ENCODE measurements at regions not wholly inside any gene's neighbourhood (a gene's known extent, or its start where the extent isn't known, plus 50 kb on each side); places are given as distances from the start of the nearest gene placed in this dataset.

DNA sequence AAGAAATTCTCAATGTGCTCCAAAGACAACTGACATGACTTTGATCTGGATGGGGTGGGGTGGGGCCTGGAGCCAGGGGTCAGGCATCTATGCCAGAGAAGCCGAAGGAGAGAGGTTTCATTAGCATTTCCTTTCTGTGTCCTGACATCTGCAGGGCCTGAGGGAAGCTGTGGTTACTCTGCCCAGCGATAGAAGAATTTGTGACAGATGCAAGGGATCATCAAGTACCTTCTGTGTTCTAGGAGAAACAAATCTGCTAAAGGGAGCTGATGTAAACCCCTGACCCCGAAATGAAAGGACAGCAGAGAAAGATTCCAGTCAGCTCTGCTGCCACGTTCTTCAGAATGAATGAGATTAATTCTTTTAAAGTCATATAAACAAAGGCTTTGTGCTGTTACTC, 335.7 kb downstream of the PRELID2 start:
- Histone ChIP-seq H3K23ac (ENCODE audit: low read length) (no peak overlapping the region), H2BK12ac (ENCODE audit: low read length) (no peak overlapping the region), H3K14ac (ENCODE audit: low read length) (no peak overlapping the region), H3K4me2 (ENCODE audit: low read length) (no peak overlapping the region), H4K8ac (ENCODE audit: low read depth, low read length) (no peak overlapping the region), H2BK5ac (ENCODE audit: low read depth, low read length, poor library complexity) (peak overlapping the region; percentile 1), H3K4me3 (ENCODE audit: low read depth, low read length) (no peak overlapping the region), H2AK5ac (ENCODE audit: low read length) (no peak overlapping the region), H3K36me3 (ENCODE audit: control insufficient read depth in 1 of 2, insufficient read depth in 2 of 2, low read length in 2 of 2) (no peaks in the 10 kb centered on the region), H3K4me1 (ENCODE audit: control insufficient read depth in 1 of 2, insufficient read depth in 2 of 2, low read length in 2 of 2) (peaks cover 2 to 4% of the 10 kb centered on the region in 2 experiments), H2AFZ (ENCODE audit: insufficient read depth, low read length, poor library complexity) (no peak overlapping the region), H4K91ac (ENCODE audit: low read depth, low read length) (peak overlapping the region; percentile 8), H3K27me3 (ENCODE audit: insufficient read depth, low read length) (no peaks in the 10 kb centered on the region), H3K9me3 (ENCODE audit: insufficient read depth, low read depth, low read length) (no peaks in the 10 kb centered on the region), H4K12ac (ENCODE audit: low read depth, low read length) (no peak overlapping the region), H3K79me1 (ENCODE audit: low read length) (peaks cover 2% of the 10 kb centered on the region), H3K27ac (ENCODE audit: low read depth, low read length) (peak overlapping the region; percentile 43), H3K9ac (ENCODE audit: low read length) (no peak overlapping the region), H3K4ac (ENCODE audit: low read depth, low read length) (no peak overlapping the region), H3K79me2 (ENCODE audit: control insufficient read depth, insufficient read depth, low read length, poor library complexity) (no peaks in the 10 kb centered on the region), H3K18ac (ENCODE audit: low read length) (no peak overlapping the region), H2BK120ac (ENCODE audit: insufficient read depth, low read length, poor library complexity) (no peak overlapping the region)
- no peak for DNase-seq
- WGBS (ENCODE audit: extremely low coverage, insufficient coverage, insufficient read length), result no CpG with 5 or more reads among the region's 4 CpGs

DNA sequence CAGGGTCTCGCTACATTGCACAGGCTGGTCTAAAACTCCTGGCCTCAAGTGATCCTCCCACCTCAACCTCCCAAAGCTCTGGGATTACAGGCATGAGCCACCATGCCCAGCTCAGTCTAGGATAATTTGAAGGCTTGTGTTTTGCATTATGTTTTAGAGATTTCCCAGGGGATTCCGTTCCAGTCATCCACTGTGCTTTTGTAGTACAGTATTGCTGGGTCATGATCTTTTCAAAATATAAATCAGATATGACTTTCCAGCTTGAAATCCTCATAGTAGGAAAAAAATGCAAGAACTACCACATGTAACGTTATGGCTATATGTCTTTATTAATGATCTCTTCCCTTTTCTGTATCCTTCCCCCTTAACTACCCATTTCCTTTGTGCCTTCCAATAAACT, 338.1 kb downstream of the PRELID2 start:
- Histone ChIP-seq H3K27me3 (ENCODE audit: insufficient read depth, low read length) (no peaks in the 10 kb centered on the region), H3K9me3 (ENCODE audit: insufficient read depth, low read depth, low read length) (no peaks in the 10 kb centered on the region), H2BK120ac (ENCODE audit: insufficient read depth, low read length, poor library complexity) (no peak overlapping the region), H3K23ac (ENCODE audit: low read length) (no peak overlapping the region), H3K27ac (ENCODE audit: low read depth, low read length) (no peak overlapping the region), H2BK5ac (ENCODE audit: low read depth, low read length, poor library complexity) (peak overlapping the region; percentile 52), H3K4me3 (ENCODE audit: low read depth, low read length) (no peak overlapping the region), H4K12ac (ENCODE audit: low read depth, low read length) (no peak overlapping the region), H3K4me1 (ENCODE audit: control insufficient read depth in 1 of 2, insufficient read depth in 2 of 2, low read length in 2 of 2) (peaks cover 2 to 4% of the 10 kb centered on the region in 2 experiments), H3K4me2 (ENCODE audit: low read length) (no peak overlapping the region), H3K4ac (ENCODE audit: low read depth, low read length) (no peak overlapping the region), H3K14ac (ENCODE audit: low read length) (no peak overlapping the region), H2AFZ (ENCODE audit: insufficient read depth, low read length, poor library complexity) (no peak overlapping the region), H4K91ac (ENCODE audit: low read depth, low read length) (no peak overlapping the region), H3K18ac (ENCODE audit: low read length) (no peak overlapping the region), H4K8ac (ENCODE audit: low read depth, low read length) (no peak overlapping the region), H2BK12ac (ENCODE audit: low read length) (no peak overlapping the region), H3K79me2 (ENCODE audit: control insufficient read depth, insufficient read depth, low read length, poor library complexity) (no peaks in the 10 kb centered on the region), H3K9ac (ENCODE audit: low read length) (no peak overlapping the region), H3K36me3 (ENCODE audit: control insufficient read depth in 1 of 2, insufficient read depth in 2 of 2, low read length in 2 of 2) (no peaks in the 10 kb centered on the region), H2AK5ac (ENCODE audit: low read length) (no peak overlapping the region), H3K79me1 (ENCODE audit: low read length) (peaks cover 2% of the 10 kb centered on the region)
- WGBS (ENCODE audit: extremely low coverage, insufficient coverage, insufficient read length), result no CpG with 5 or more reads among the region's 3 CpGs
- no peak for DNase-seq

- H3K14ac ChIP-seq (ENCODE audit: low read length), result no peak overlapping the region
- no peak overlapping the region for H3K23ac ChIP-seq (ENCODE audit: low read length)
- no peak overlapping the region for H4K91ac ChIP-seq (ENCODE audit: low read depth, low read length)
- peaks cover 2% of the 10 kb centered on the region for H3K79me1 ChIP-seq (ENCODE audit: low read length)
- no peak overlapping the region for H3K27ac ChIP-seq (ENCODE audit: low read depth, low read length)
- no peak overlapping the region for H2BK5ac ChIP-seq (ENCODE audit: low read depth, low read length, poor library complexity)
- no peak overlapping the region for H2BK12ac ChIP-seq (ENCODE audit: low read length)
- H3K4me3 ChIP-seq (ENCODE audit: low read depth, low read length), result no peak overlapping the region
- peaks cover 2 to 4% of the 10 kb centered on the region in 2 experiments for H3K4me1 ChIP-seq (ENCODE audit: control insufficient read depth in 1 of 2, insufficient read depth in 2 of 2, low read length in 2 of 2)
- DNase-seq, result peak in 1 of 2 donors; percentile 62
- H3K9me3 ChIP-seq (ENCODE audit: insufficient read depth, low read depth, low read length), result no peaks in the 10 kb centered on the region
- no peak overlapping the region for H3K18ac ChIP-seq (ENCODE audit: low read length)
- no CpG with 5 or more reads among the region's 2 CpGs for WGBS (ENCODE audit: extremely low coverage, insufficient coverage, insufficient read length)
- no peak overlapping the region for H2BK120ac ChIP-seq (ENCODE audit: insufficient read depth, low read length, poor library complexity)
- H4K12ac ChIP-seq (ENCODE audit: low read depth, low read length), result no peak overlapping the region
- no peak overlapping the region for H3K4me2 ChIP-seq (ENCODE audit: low read length)
- no peak overlapping the region for H3K9ac ChIP-seq (ENCODE audit: low read length)
- no peak overlapping the region for H2AK5ac ChIP-seq (ENCODE audit: low read length)
- H3K79me2 ChIP-seq (ENCODE audit: control insufficient read depth, insufficient read depth, low read length, poor library complexity), result no peaks in the 10 kb centered on the region
- no peak overlapping the region for H3K4ac ChIP-seq (ENCODE audit: low read depth, low read length)
- no peaks in the 10 kb centered on the region for H3K36me3 ChIP-seq (ENCODE audit: control insufficient read depth in 1 of 2, insufficient read depth in 2 of 2, low read length in 2 of 2)
- H3K27me3 ChIP-seq (ENCODE audit: insufficient read depth, low read length), result no peaks in the 10 kb centered on the region
- no peak overlapping the region for H4K8ac ChIP-seq (ENCODE audit: low read depth, low read length)
- H2AFZ ChIP-seq (ENCODE audit: insufficient read depth, low read length, poor library complexity), result no peak overlapping the region
Measured at GRCh38 chr5:145495741-145496140, 339.4 kb downstream of the PRELID2 start.

DNA sequence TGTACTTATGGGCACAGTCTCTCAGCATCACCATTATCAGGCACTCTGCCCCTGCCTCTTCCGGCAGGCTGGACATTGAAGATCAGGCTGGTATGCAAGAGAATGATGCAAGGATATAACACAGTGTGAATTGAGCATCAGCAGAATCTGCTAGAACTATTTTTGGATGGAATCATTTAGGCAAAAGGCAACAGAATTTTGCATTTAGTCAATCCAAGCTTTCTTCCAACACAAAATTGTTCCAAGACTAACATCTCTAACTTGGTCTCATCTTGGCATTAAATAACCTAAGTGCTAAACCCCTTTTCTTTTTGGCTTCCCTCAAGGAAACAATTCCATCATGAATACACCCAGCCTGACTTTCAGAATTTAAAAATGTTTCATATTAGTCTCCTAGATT, 339.9 kb downstream of the PRELID2 start:
- no peak overlapping the region for H4K91ac ChIP-seq (ENCODE audit: low read depth, low read length)
- no peak overlapping the region for H3K14ac ChIP-seq (ENCODE audit: low read length)
- H4K12ac ChIP-seq (ENCODE audit: low read depth, low read length), result no peak overlapping the region
- H2AK5ac ChIP-seq (ENCODE audit: low read length), result no peak overlapping the region
- H3K9me3 ChIP-seq (ENCODE audit: insufficient read depth, low read depth, low read length), result no peaks in the 10 kb centered on the region
- peaks cover 1% of the 10 kb centered on the region for H3K79me1 ChIP-seq (ENCODE audit: low read length)
- H3K23ac ChIP-seq (ENCODE audit: low read length), result no peak overlapping the region
- no peak overlapping the region for H4K8ac ChIP-seq (ENCODE audit: low read depth, low read length)
- no peak overlapping the region for H2AFZ ChIP-seq (ENCODE audit: insufficient read depth, low read length, poor library complexity)
- H3K36me3 ChIP-seq (ENCODE audit: control insufficient read depth in 1 of 2, insufficient read depth in 2 of 2, low read length in 2 of 2), result no peaks in the 10 kb centered on the region
- H3K27me3 ChIP-seq (ENCODE audit: insufficient read depth, low read length), result no peaks in the 10 kb centered on the region
- DNase-seq, result no peak
- H3K18ac ChIP-seq (ENCODE audit: low read length), result no peak overlapping the region
- peaks cover 2 to 3% of the 10 kb centered on the region in 2 experiments for H3K4me1 ChIP-seq (ENCODE audit: control insufficient read depth in 1 of 2, insufficient read depth in 2 of 2, low read length in 2 of 2)
- H2BK12ac ChIP-seq (ENCODE audit: low read length), result peak overlapping the region; percentile 72
- no peak overlapping the region for H3K4me3 ChIP-seq (ENCODE audit: low read depth, low read length)
- H3K79me2 ChIP-seq (ENCODE audit: control insufficient read depth, insufficient read depth, low read length, poor library complexity), result no peaks in the 10 kb centered on the region
- no peak overlapping the region for H3K27ac ChIP-seq (ENCODE audit: low read depth, low read length)
- H3K4ac ChIP-seq (ENCODE audit: low read depth, low read length), result no peak overlapping the region
- no peak overlapping the region for H2BK120ac ChIP-seq (ENCODE audit: insufficient read depth, low read length, poor library complexity)
- WGBS (ENCODE audit: extremely low coverage, insufficient coverage, insufficient read length), result no CpG with 5 or more reads among the region's 1 CpG
- H3K9ac ChIP-seq (ENCODE audit: low read length), result no peak overlapping the region
- no peak overlapping the region for H3K4me2 ChIP-seq (ENCODE audit: low read length)
- H2BK5ac ChIP-seq (ENCODE audit: low read depth, low read length, poor library complexity), result no peak overlapping the region

Measured in trophoblast cell (in vitro differentiated cells and primary cell).